ENCODE measurements at regions not wholly inside any gene's neighbourhood (a gene's known extent, or its start where the extent isn't known, plus 50 kb on each side); places are given as distances from the start of the nearest gene placed in this dataset.

GRCh38 chr3:72665701-72666446, 182.4 kb downstream of the SHQ1 start:
- H2AFZ ChIP-seq (ENCODE audit: insufficient read depth, low read depth, low read length, poor library complexity, severe bottlenecking) = no peak overlapping the region
- H3K36me3 ChIP-seq (replicated peaks in 1 of 2; ENCODE audit: control insufficient read depth in 1 of 2, insufficient read depth in 2 of 2, low read length in 2 of 2) = no peaks in the 10 kb centered on the region
- WGBS (ENCODE audit: insufficient coverage) = 92% methylated on average over 2 of the region's 13 CpGs
- peaks cover 0 to 2% (median 1%) of the 10 kb centered on the region in 3 donors for H3K27me3 Mint-ChIP-seq (ENCODE audit: low read depth in 3 of 3)
- H3K9me3 ChIP-seq (replicated peaks in 1 of 2; ENCODE audit: control insufficient read depth in 1 of 2, insufficient read depth in 1 of 2, low read length in 2 of 2) = no peaks in the 10 kb centered on the region
- H3K9me3 Mint-ChIP-seq = peaks cover 0 to 4% (median 0%) of the 10 kb centered on the region in 7 donors
- intact Hi-C loops (cut with micrococcal nuclease) = no loop called here
- H3K27ac Mint-ChIP-seq = no peak overlapping the region
- H3K79me2 ChIP-seq (ENCODE audit: insufficient read depth, low read length) = no peaks in the 10 kb centered on the region
- no peaks in the 10 kb centered on the region for H3K36me3 Mint-ChIP-seq
- no peak overlapping the region for H3K9ac ChIP-seq (ENCODE audit: insufficient read depth, low read length, poor library complexity, severe bottlenecking)
- no peak overlapping the region for H3K4me2 ChIP-seq (replicated peaks; ENCODE audit: extremely low read depth, low read length, poor library complexity, severe bottlenecking)
- H3K27ac ChIP-seq (ENCODE audit: low read depth in 1 of 2, low read length in 2 of 2) = no peak overlapping the region
- peak; percentile 84 for TF ChIP-seq CTCF (IDR thresholded peaks at IDR 0.05)
- peak; percentile 22 to 48 (median 41) for DNase-seq
- H3K4me3 ChIP-seq (replicated peaks in 1 of 3; ENCODE audit: low read depth in 2 of 3, low read length in 3 of 3) = no peak overlapping the region
- H3K4me1 ChIP-seq (ENCODE audit: control insufficient read depth in 1 of 2, insufficient read depth in 2 of 2, low read length in 2 of 2) = no peaks in the 10 kb centered on the region
- H3K4me1 Mint-ChIP-seq = no peaks in the 10 kb centered on the region
- H3K27me3 ChIP-seq (ENCODE audit: control insufficient read depth in 2 of 2, insufficient read depth in 2 of 2, low read length in 2 of 2) = no peaks in the 10 kb centered on the region
- no peak overlapping the region for H3K4me3 Mint-ChIP-seq
- H4K20me1 ChIP-seq (ENCODE audit: insufficient read depth, low read length) = no peaks in the 10 kb centered on the region

- Histone ChIP-seq H4K20me1 (ENCODE audit: insufficient read depth, low read length) (no peaks in the 10 kb centered on the region), H3K79me2 (ENCODE audit: insufficient read depth, low read length) (no peaks in the 10 kb centered on the region), H3K36me3 (replicated peaks in 1 of 2; ENCODE audit: control insufficient read depth in 1 of 2, insufficient read depth in 2 of 2, low read length in 2 of 2) (no peaks in the 10 kb centered on the region), H3K27ac (ENCODE audit: low read depth in 1 of 2, low read length in 2 of 2) (no peak overlapping the region), H3K9ac (ENCODE audit: insufficient read depth, low read length, poor library complexity, severe bottlenecking) (no peak overlapping the region), H3K9me3 (replicated peaks in 1 of 2; ENCODE audit: control insufficient read depth in 1 of 2, insufficient read depth in 1 of 2, low read length in 2 of 2) (no peaks in the 10 kb centered on the region), H3K4me2 (replicated peaks; ENCODE audit: extremely low read depth, low read length, poor library complexity, severe bottlenecking) (no peak overlapping the region), H3K4me3 (replicated peaks in 1 of 3; ENCODE audit: low read depth in 2 of 3, low read length in 3 of 3) (no peak overlapping the region), H2AFZ (ENCODE audit: insufficient read depth, low read depth, low read length, poor library complexity, severe bottlenecking) (no peak overlapping the region), H3K27me3 (ENCODE audit: control insufficient read depth in 2 of 2, insufficient read depth in 2 of 2, low read length in 2 of 2) (no peaks in the 10 kb centered on the region), H3K4me1 (ENCODE audit: control insufficient read depth in 1 of 2, insufficient read depth in 2 of 2, low read length in 2 of 2) (no peaks in the 10 kb centered on the region)
- H3K4me1 Mint-ChIP-seq = no peaks in the 10 kb centered on the region
- TF ChIP-seq CTCF (IDR thresholded peaks at IDR 0.05) = no peak
- H3K27ac Mint-ChIP-seq = no peak overlapping the region
- H3K9me3 Mint-ChIP-seq = peaks cover 0 to 4% (median 0%) of the 10 kb centered on the region in 7 donors
- DNase-seq = no peak
- intact Hi-C loops (cut with micrococcal nuclease) = no loop called here
- no peaks in the 10 kb centered on the region for H3K36me3 Mint-ChIP-seq
- no peak overlapping the region for H3K4me3 Mint-ChIP-seq
- 100% methylated on average over 1 of the region's 4 CpGs for WGBS (ENCODE audit: insufficient coverage)
- H3K27me3 Mint-ChIP-seq (ENCODE audit: low read depth in 3 of 3) = peaks cover 0 to 2% (median 0%) of the 10 kb centered on the region in 3 donors
These were observed 183.1 kb downstream of the SHQ1 start for GRCh38 chr3:72665103-72665502.
